ENCODE measurements at regions not wholly inside any gene's neighbourhood (a gene's known extent, or its start where the extent isn't known, plus 50 kb on each side); places are given as distances from the start of the nearest gene placed in this dataset.
A peak's percentile ranks its signal among the peaks of the same experiment; 100 is the strongest.

DNA sequence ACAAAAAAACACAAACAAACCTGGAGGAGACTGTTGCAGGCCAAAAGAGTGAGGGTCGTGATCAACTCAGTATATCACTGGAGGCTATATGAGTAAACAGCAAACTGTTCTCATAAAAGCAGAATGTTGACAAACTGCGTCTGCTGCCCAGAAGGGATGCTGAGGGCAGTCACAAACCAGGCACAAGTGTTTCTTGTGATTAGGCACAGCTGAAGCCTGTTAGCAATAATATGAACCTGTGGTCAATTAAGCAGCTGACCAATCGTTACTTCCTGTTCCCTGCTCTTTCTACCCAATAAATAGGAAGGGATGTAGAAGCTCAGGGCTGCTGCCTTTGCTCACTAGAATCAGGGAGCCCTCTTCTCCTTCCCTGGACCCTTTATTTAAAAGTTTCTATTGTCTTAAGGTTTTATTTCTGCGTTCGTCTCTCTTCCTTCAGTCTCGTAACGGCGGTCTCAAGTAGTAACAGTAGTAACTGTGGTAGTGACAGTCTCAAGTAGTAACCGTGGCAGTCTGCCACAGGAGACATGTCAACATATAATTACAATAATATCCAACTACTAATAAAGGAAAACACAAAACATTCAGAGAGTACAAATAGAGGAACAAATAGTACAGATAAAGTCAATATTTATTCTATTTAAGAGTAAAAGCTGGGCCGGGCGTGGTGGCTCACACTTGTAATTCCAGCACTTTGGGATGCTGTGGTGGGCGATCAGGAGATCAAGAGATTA, 698.4 kb upstream of the CCDC54 start:
- TF ChIP-seq, protein P1, sequence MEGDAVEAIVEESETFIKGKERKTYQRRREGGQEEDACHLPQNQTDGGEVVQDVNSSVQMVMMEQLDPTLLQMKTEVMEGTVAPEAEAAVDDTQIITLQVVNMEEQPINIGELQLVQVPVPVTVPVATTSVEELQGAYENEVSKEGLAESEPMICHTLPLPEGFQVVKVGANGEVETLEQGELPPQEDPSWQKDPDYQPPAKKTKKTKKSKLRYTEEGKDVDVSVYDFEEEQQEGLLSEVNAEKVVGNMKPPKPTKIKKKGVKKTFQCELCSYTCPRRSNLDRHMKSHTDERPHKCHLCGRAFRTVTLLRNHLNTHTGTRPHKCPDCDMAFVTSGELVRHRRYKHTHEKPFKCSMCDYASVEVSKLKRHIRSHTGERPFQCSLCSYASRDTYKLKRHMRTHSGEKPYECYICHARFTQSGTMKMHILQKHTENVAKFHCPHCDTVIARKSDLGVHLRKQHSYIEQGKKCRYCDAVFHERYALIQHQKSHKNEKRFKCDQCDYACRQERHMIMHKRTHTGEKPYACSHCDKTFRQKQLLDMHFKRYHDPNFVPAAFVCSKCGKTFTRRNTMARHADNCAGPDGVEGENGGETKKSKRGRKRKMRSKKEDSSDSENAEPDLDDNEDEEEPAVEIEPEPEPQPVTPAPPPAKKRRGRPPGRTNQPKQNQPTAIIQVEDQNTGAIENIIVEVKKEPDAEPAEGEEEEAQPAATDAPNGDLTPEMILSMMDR (IDR thresholded peaks at IDR 0.05; ENCODE audit: unreplicated experiment) = no peak
- intact Hi-C loops (cut with micrococcal nuclease) = no loop called here
- DNase-seq (ENCODE audit: unreplicated experiment) = no peak
- Mint-ChIP-seq H3K27me3 (ENCODE audit: insufficient read depth, unreplicated experiment) (no peaks in the 10 kb centered on the region), H3K36me3 (ENCODE audit: insufficient read depth, unreplicated experiment) (no peaks in the 10 kb centered on the region), H3K4me3 (ENCODE audit: unreplicated experiment) (no peak overlapping the region), H3K4me1 (ENCODE audit: insufficient read depth, unreplicated experiment) (peaks cover 4% of the 10 kb centered on the region), H3K9me3 (ENCODE audit: unreplicated experiment) (peaks cover 4% of the 10 kb centered on the region), H3K27ac (ENCODE audit: low read depth, unreplicated experiment) (no peak overlapping the region)
- CTCF ChIA-PET = interaction anchor here (0.6 kb wide), 1 partner anchor 68 kb away, joined by 3 read pairs; no protein-coding TSS in a partner anchor
- BruUV-seq (replicated peaks) = no TSS peak
- POLR2A ChIA-PET = no interaction called here

DNA sequence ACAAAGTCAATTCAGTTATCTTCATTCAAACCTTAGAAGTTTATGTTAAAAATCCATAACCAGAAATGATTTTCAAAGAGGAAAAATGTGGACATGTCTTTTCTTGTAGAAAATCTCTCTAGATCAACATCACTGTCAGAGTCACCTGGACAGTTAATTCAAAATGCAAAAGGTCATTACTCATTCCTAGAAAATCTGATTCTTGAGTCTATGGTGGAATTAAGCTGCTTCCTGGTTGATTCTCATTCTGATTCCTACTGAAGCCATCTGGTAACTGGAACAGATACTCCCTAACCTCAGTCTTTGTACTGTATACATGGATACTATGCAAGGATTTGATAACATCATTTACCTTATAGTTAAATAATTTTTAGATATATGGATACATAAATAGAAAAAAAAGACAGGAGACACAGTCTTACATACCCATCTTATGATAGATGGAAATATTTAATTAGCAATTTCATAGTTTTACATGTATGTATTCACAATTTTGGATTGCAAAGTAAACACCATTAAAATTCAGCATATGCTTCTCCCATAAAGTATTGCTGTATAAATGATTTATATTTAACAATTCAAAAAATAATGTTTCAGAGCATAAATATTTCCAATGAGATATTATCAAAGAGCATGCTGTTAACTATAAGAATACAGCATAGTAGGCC, 693.2 kb upstream of the CCDC54 start:
- intact Hi-C loops (cut with micrococcal nuclease) = no loop called here
- peaks cover 20% of the 10 kb centered on the region for H3K4me1 Mint-ChIP-seq (ENCODE audit: insufficient read depth, unreplicated experiment)
- no peak overlapping the region for H3K4me3 Mint-ChIP-seq (ENCODE audit: unreplicated experiment)
- peaks cover 6% of the 10 kb centered on the region for H3K36me3 Mint-ChIP-seq (ENCODE audit: insufficient read depth, unreplicated experiment)
- H3K9me3 Mint-ChIP-seq (ENCODE audit: unreplicated experiment) = no peaks in the 10 kb centered on the region
- peak; percentile 36 for DNase-seq (ENCODE audit: unreplicated experiment)
- POLR2A ChIA-PET = interaction anchor here (0.5 to 1.1 kb wide), 2 partner anchors 49 to 867 kb away, joined by 3 to 4 read pairs; no protein-coding TSS in a partner anchor
- CTCF ChIA-PET = no interaction called here
- H3K27ac Mint-ChIP-seq (ENCODE audit: low read depth, unreplicated experiment) = peak overlapping the region; percentile 65
- TF ChIP-seq, protein P1 (IDR thresholded peaks at IDR 0.05; ENCODE audit: unreplicated experiment) = no peak
- no peaks in the 10 kb centered on the region for H3K27me3 Mint-ChIP-seq (ENCODE audit: insufficient read depth, unreplicated experiment)
- no TSS peak for BruUV-seq (replicated peaks)

DNA sequence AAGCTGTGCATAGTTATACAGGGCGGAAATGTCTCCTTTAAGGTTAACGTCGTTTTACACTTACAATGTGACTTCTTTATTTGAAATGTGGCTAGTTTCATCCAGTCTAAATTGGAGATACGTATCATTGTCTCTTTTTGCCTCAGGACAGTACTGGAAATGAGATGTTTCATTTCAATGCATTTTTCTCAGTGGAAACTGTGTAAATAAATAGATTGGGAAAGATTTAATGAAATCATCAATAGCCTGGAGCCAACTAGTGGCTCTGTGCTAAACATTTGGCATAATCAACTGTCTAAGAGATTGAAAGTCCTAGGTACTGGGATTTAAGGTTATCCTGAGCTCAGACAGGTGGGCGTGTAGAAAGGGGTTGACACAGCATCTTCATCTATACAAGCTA, 691.5 kb upstream of the CCDC54 start:
- peaks cover 20% of the 10 kb centered on the region for H3K4me1 Mint-ChIP-seq (ENCODE audit: insufficient read depth, unreplicated experiment)
- peaks cover 6% of the 10 kb centered on the region for H3K36me3 Mint-ChIP-seq (ENCODE audit: insufficient read depth, unreplicated experiment)
- ChIA-PET CTCF (interaction anchor here (0.6 to 1.1 kb wide), 5 partner anchors 8 to 1001 kb away, joined by 3 to 4 read pairs (median 3); no protein-coding TSS in a partner anchor), POLR2A (no interaction called here)
- no TSS peak for BruUV-seq (replicated peaks)
- H3K27me3 Mint-ChIP-seq (ENCODE audit: insufficient read depth, unreplicated experiment) = no peaks in the 10 kb centered on the region
- peak overlapping the region; percentile 36 for H3K27ac Mint-ChIP-seq (ENCODE audit: low read depth, unreplicated experiment)
- intact Hi-C loops (cut with micrococcal nuclease) = no loop called here
- no peak overlapping the region for H3K4me3 Mint-ChIP-seq (ENCODE audit: unreplicated experiment)
- TF ChIP-seq, protein P1 (IDR thresholded peaks at IDR 0.05; ENCODE audit: unreplicated experiment) = no peak
- DNase-seq (ENCODE audit: unreplicated experiment) = peak; percentile 50
- no peaks in the 10 kb centered on the region for H3K9me3 Mint-ChIP-seq (ENCODE audit: unreplicated experiment)

DNA sequence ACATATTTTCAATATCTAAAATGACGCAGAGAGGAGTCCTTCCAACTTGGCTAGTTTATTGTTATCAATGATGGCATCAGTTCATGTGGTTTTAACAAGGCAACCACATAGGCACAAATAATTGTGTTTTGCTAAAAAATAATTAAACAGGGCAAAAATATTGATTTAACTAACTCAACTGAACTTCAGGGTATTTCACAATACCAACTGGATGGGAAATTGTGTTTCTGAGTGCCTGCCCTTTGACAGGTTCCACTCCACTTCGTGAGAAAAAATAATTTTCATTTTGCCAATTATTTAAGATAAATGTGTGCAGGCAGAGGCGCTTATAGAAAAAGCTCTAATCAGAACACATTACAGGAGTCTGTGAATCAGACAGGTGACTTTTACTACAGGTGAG, 689.3 kb upstream of the CCDC54 start:
- ChIA-PET CTCF (no interaction called here), POLR2A (interaction anchor here (1.0 to 1.8 kb wide), 5 partner anchors 15 to 75 kb away, joined by 3 to 7 read pairs (median 4); no protein-coding TSS in a partner anchor)
- DNase-seq (ENCODE audit: unreplicated experiment) = no peak
- H3K27ac Mint-ChIP-seq (ENCODE audit: low read depth, unreplicated experiment) = peak overlapping the region; percentile 64
- peaks cover 20% of the 10 kb centered on the region for H3K4me1 Mint-ChIP-seq (ENCODE audit: insufficient read depth, unreplicated experiment)
- no peaks in the 10 kb centered on the region for H3K9me3 Mint-ChIP-seq (ENCODE audit: unreplicated experiment)
- H3K36me3 Mint-ChIP-seq (ENCODE audit: insufficient read depth, unreplicated experiment) = peaks cover 6% of the 10 kb centered on the region
- no TSS peak for BruUV-seq (replicated peaks)
- H3K4me3 Mint-ChIP-seq (ENCODE audit: unreplicated experiment) = no peak overlapping the region
- TF ChIP-seq, protein P1 (IDR thresholded peaks at IDR 0.05; ENCODE audit: unreplicated experiment) = no peak
- intact Hi-C loops (cut with micrococcal nuclease) = loop anchor here (1.0 to 2.0 kb wide), 2 partner anchors 41 to 77 kb away; no protein-coding TSS in a partner anchor
- no peaks in the 10 kb centered on the region for H3K27me3 Mint-ChIP-seq (ENCODE audit: insufficient read depth, unreplicated experiment)
